Liver (tissue), 8 donors: ENCODE measurements at regions not wholly inside any gene's neighbourhood (a gene's known extent, or its start where the extent isn't known, plus 50 kb on each side); places are given as distances from the start of the nearest gene placed in this dataset.

Source experiments
- DNase-seq: peaks from one replicate; pipeline ENCODE4 v3.0.0-alpha.2; 2017; ENCODE audit warnings: low spot score
- H3K27ac ChIP-seq, 2 donors: one replicate each; pipeline ENCODE4 v1.7.0; 2013; ENCODE audit warnings: inconsistent platforms in 2 of 2, low read length in 2 of 2, control low read depth in 1 of 2, low read depth in 1 of 2, mild to moderate bottlenecking in 1 of 2
- H3K27me3 ChIP-seq, 4 donors: one replicate each; pipeline versions ENCODE4 v1.6.1 to v1.7.0; 2013; ENCODE audit warnings: low read length in 3 of 4, inconsistent platforms in 1 of 4, mild to moderate bottlenecking in 1 of 4, moderate library complexity in 1 of 4; ENCODE audit not compliant: control insufficient read depth in 4 of 4, insufficient read depth in 4 of 4
- H3K36me3 ChIP-seq, 4 donors: one replicate each; pipeline versions ENCODE4 v1.6.1 to v1.7.0; 2013; ENCODE audit warnings: low read length in 3 of 4, mild to moderate bottlenecking in 3 of 4, low read depth in 1 of 4, moderate library complexity in 1 of 4; ENCODE audit not compliant: control insufficient read depth in 4 of 4, insufficient read depth in 3 of 4
- H3K4me1 ChIP-seq, 4 donors: one replicate each; pipeline versions ENCODE4 v1.6.1 to v1.7.0; 2013; ENCODE audit warnings: low read length in 3 of 4, mild to moderate bottlenecking in 3 of 4, moderate library complexity in 1 of 4; ENCODE audit not compliant: control insufficient read depth in 4 of 4, insufficient read depth in 4 of 4
- H3K4me3 ChIP-seq, 3 donors: one replicate each; pipeline versions ENCODE4 v1.6.1 to v1.7.0; 2013; ENCODE audit warnings: low read length in 3 of 3, control low read depth in 1 of 3, low read depth in 1 of 3, mild to moderate bottlenecking in 1 of 3
- H3K9ac ChIP-seq, 2 donors: one replicate each; pipeline ENCODE4 v1.7.0; 2013; ENCODE audit warnings: low read length in 2 of 2, mild to moderate bottlenecking in 2 of 2, moderate library complexity in 2 of 2, control low read depth in 1 of 2, low read depth in 1 of 2
- H3K9me3 ChIP-seq, 4 donors: one replicate each; pipeline versions ENCODE4 v1.6.1 to v1.7.0; 2013; ENCODE audit warnings: low read length in 3 of 4; ENCODE audit not compliant: control insufficient read depth in 4 of 4
- EGR1 ChIP-seq, 2 donors: IDR thresholded peaks; 2 replicates each; pipeline ENCODE4 v1.6.1; 2016 to 2018; ENCODE audit warnings: antibody characterized with exemption in 2 of 2, low read depth in 2 of 2
- FOXA2 ChIP-seq: IDR thresholded peaks from 2 replicates; pipeline ENCODE4 v1.6.1; 2016; ENCODE audit warnings: antibody characterized with exemption
- GABPA ChIP-seq, 2 donors: IDR thresholded peaks in 1 of 2; conservative IDR thresholded peaks in 1 of 2; 2 replicates each; pipeline ENCODE4 v1.6.1; 2016; ENCODE audit warnings: antibody characterized with exemption in 2 of 2, mild to moderate bottlenecking in 1 of 2, moderate library complexity in 1 of 2
- HNF4A ChIP-seq, 2 donors: conservative IDR thresholded peaks; 2 replicates each; pipeline ENCODE4 v1.6.1; 2016; ENCODE audit warnings: antibody characterized with exemption in 2 of 2, mild to moderate bottlenecking in 2 of 2
- HNF4G ChIP-seq: IDR thresholded peaks from 2 replicates; pipeline ENCODE4 v1.6.1; 2016; ENCODE audit warnings: antibody characterized with exemption
- JUND ChIP-seq, 2 donors: IDR thresholded peaks; 2 replicates each; pipeline ENCODE4 v1.6.1; 2016; ENCODE audit warnings: antibody characterized with exemption in 2 of 2
- NR2F2 ChIP-seq: IDR thresholded peaks from 2 replicates; pipeline ENCODE4 v1.6.1; 2016; ENCODE audit warnings: antibody characterized with exemption
- RAD21 ChIP-seq, 2 donors: IDR thresholded peaks; 2 replicates each; pipeline ENCODE4 v1.6.1; 2016; ENCODE audit warnings: antibody characterized with exemption in 2 of 2, mild to moderate bottlenecking in 2 of 2
- RXRA ChIP-seq, 2 donors: IDR thresholded peaks; 2 replicates each; pipeline ENCODE4 v1.6.1; 2017 to 2018; ENCODE audit warnings: antibody characterized with exemption in 2 of 2, mild to moderate bottlenecking in 1 of 2
- SP1 ChIP-seq: IDR thresholded peaks from 2 replicates; pipeline ENCODE4 v1.6.1; 2018; ENCODE audit warnings: antibody characterized with exemption, mild to moderate bottlenecking
- TAF1 ChIP-seq: conservative IDR thresholded peaks from 2 replicates; pipeline ENCODE4 v1.6.1; 2016; ENCODE audit warnings: antibody characterized with exemption, mild to moderate bottlenecking
- WGBS: extraction: QIAGEN DNeasy Blood & Tissue Kit; methylation state at CpG from one replicate; pipeline ENCODE4 v1.1.7; 2013; 5-methylcytosine and 5-hydroxymethylcytosine counted together
- TF ChIP-seq, protein P1 (sequence below): IDR thresholded peaks from 2 replicates; pipeline ENCODE4 v1.6.1; 2016; ENCODE audit warnings: antibody characterized with exemption
- TF ChIP-seq, protein P2 (sequence below): IDR thresholded peaks from 2 replicates; pipeline ENCODE4 v1.6.1; 2016; ENCODE audit warnings: antibody characterized with exemption
- TF ChIP-seq, protein P3 (sequence below): IDR thresholded peaks from 2 replicates; pipeline ENCODE4 v1.6.1; 2016; ENCODE audit warnings: antibody characterized with exemption
- TF ChIP-seq, protein P4 (sequence below): fragments of 150-350 bp; IDR thresholded peaks from 2 replicates; pipeline ENCODE4 v1.5.1; 2017; ENCODE audit warnings: improper control_type of control experiment, low read depth, low read length; ENCODE audit not compliant: missing input control
- donor health status: healthy.
- donor health status: healthy.
- donor health status: healthy.
- donor health status: healthy.
- donor health status: healthy.

GRCh38 chr17:13420418-13420826 lies 181.3 kb downstream of the HS3ST3A1 start:
- WGBS: 100% methylated on average over 1 of the region's 1 CpG
- peak overlapping the region in 1 of 2 donors; percentile 55 for H3K27ac ChIP-seq
- no peak overlapping the region for H3K4me3 ChIP-seq
- no peak for DNase-seq
- no peaks in the 10 kb centered on the region for H3K27me3 ChIP-seq
- H3K4me1 ChIP-seq: peaks cover 3 to 19% (median 9%) of the 10 kb centered on the region in 4 donors
- no peak overlapping the region for H3K9ac ChIP-seq
- no peaks in the 10 kb centered on the region for H3K9me3 ChIP-seq
- no peaks in the 10 kb centered on the region for H3K36me3 ChIP-seq
- TF ChIP-seq NR2F2 (no peak), SP1 (no peak), RAD21 (IDR thresholded peaks at IDR 0.05) (no peak), FOXA2 (no peak), TAF1 (no peak), JUND (IDR thresholded peaks at IDR 0.05) (no peak), HNF4G (no peak), GABPA (IDR thresholded peaks at IDR 0.05 in 1 of 2, conservative IDR thresholded peaks at IDR 0.05 in 1 of 2) (no peak)
- TF ChIP-seq, protein P1, sequence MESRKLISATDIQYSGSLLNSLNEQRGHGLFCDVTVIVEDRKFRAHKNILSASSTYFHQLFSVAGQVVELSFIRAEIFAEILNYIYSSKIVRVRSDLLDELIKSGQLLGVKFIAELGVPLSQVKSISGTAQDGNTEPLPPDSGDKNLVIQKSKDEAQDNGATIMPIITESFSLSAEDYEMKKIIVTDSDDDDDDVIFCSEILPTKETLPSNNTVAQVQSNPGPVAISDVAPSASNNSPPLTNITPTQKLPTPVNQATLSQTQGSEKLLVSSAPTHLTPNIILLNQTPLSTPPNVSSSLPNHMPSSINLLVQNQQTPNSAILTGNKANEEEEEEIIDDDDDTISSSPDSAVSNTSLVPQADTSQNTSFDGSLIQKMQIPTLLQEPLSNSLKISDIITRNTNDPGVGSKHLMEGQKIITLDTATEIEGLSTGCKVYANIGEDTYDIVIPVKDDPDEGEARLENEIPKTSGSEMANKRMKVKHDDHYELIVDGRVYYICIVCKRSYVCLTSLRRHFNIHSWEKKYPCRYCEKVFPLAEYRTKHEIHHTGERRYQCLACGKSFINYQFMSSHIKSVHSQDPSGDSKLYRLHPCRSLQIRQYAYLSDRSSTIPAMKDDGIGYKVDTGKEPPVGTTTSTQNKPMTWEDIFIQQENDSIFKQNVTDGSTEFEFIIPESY: no peak
- TF ChIP-seq, protein P2, sequence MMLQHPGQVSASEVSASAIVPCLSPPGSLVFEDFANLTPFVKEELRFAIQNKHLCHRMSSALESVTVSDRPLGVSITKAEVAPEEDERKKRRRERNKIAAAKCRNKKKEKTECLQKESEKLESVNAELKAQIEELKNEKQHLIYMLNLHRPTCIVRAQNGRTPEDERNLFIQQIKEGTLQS: no peak
- TF ChIP-seq, protein P3, sequence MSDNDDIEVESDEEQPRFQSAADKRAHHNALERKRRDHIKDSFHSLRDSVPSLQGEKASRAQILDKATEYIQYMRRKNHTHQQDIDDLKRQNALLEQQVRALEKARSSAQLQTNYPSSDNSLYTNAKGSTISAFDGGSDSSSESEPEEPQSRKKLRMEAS: no peak

DNA sequence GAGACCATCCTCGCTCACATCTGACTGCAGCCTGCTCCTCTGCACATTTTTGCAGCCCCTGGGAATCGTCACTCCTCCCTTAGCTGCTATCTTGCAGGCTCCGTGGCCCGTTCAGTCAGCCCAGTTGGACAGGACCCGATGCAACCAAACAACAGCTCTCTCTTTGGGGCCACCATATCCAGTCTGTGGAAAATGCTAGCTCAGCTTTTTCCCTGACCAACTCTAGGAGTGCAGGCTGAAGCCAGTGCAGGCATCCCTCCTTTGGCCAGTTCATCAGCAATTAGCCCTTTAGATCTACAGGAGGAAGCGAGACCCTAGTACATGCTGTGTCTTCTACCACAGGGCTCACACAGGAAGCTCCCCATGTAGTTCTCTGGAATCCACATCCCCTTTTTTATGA lies 182.1 kb downstream of the HS3ST3A1 start:
- TF ChIP-seq, protein P1: no peak
- TF ChIP-seq EGR1 (IDR thresholded peaks at IDR 0.05; ENCODE audit: low read depth in 2 of 2) (no peak), TAF1 (no peak), HNF4G (no peak), GABPA (IDR thresholded peaks at IDR 0.05 in 1 of 2, conservative IDR thresholded peaks at IDR 0.05 in 1 of 2) (no peak)
- TF ChIP-seq, protein P2: no peak
- H3K27me3 ChIP-seq: no peaks in the 10 kb centered on the region
- 93% methylated on average over 6 of the region's 6 CpGs for WGBS
- H3K9ac ChIP-seq: no peak overlapping the region
- no peak overlapping the region for H3K27ac ChIP-seq
- H3K36me3 ChIP-seq: no peaks in the 10 kb centered on the region
- DNase-seq: no peak
- H3K4me1 ChIP-seq: peaks cover 3 to 19% (median 9%) of the 10 kb centered on the region in 4 donors
- no peaks in the 10 kb centered on the region for H3K9me3 ChIP-seq
- no peak overlapping the region for H3K4me3 ChIP-seq

- no peak overlapping the region for H3K4me3 ChIP-seq
- H3K9ac ChIP-seq: no peak overlapping the region
- peaks cover 3 to 19% (median 9%) of the 10 kb centered on the region in 4 donors for H3K4me1 ChIP-seq
- no peak for DNase-seq
- H3K27me3 ChIP-seq: no peaks in the 10 kb centered on the region
- no peaks in the 10 kb centered on the region for H3K9me3 ChIP-seq
- WGBS: 94% methylated on average over 2 of the region's 2 CpGs
- no peak for TF ChIP-seq RXRA (IDR thresholded peaks at IDR 0.05)
- TF ChIP-seq HNF4G: no peak
- TF ChIP-seq JUND (IDR thresholded peaks at IDR 0.05): no peak
- TF ChIP-seq EGR1 (IDR thresholded peaks at IDR 0.05; ENCODE audit: low read depth in 2 of 2): no peak
- TF ChIP-seq FOXA2: no peak
- TF ChIP-seq, protein P4, sequence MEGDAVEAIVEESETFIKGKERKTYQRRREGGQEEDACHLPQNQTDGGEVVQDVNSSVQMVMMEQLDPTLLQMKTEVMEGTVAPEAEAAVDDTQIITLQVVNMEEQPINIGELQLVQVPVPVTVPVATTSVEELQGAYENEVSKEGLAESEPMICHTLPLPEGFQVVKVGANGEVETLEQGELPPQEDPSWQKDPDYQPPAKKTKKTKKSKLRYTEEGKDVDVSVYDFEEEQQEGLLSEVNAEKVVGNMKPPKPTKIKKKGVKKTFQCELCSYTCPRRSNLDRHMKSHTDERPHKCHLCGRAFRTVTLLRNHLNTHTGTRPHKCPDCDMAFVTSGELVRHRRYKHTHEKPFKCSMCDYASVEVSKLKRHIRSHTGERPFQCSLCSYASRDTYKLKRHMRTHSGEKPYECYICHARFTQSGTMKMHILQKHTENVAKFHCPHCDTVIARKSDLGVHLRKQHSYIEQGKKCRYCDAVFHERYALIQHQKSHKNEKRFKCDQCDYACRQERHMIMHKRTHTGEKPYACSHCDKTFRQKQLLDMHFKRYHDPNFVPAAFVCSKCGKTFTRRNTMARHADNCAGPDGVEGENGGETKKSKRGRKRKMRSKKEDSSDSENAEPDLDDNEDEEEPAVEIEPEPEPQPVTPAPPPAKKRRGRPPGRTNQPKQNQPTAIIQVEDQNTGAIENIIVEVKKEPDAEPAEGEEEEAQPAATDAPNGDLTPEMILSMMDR: no peak
- TF ChIP-seq TAF1: no peak
- no peak for TF ChIP-seq RAD21 (IDR thresholded peaks at IDR 0.05)
- no peak for TF ChIP-seq SP1
- TF ChIP-seq, protein P2: no peak
- TF ChIP-seq HNF4A (conservative IDR thresholded peaks at IDR 0.05): no peak
- no peaks in the 10 kb centered on the region for H3K36me3 ChIP-seq
- H3K27ac ChIP-seq: no peak overlapping the region
Observed at GRCh38 chr17:13418891-13419290, 182.8 kb downstream of the HS3ST3A1 start.
